KMS-11 (cell line): ENCODE measurements at regions not wholly inside any gene's neighbourhood (a gene's known extent, or its start where the extent isn't known, plus 50 kb on each side); places are given as distances from the start of the nearest gene placed in this dataset.

ENCODE experiments used
- H2AFZ ChIP-seq: fragments of 200-600 bp; sonication (generic); 2 replicates; pipeline ENCODE4 v1.6.1; 2016; ENCODE audit warnings: antibody characterized with exemption, mixed run types, low read depth
- H3K27ac ChIP-seq: fragments of 200-600 bp; sonication (generic); 2 replicates; pipeline ENCODE4 v1.6.1; 2016; ENCODE audit warnings: mild to moderate bottlenecking, mixed run types
- H3K27me3 ChIP-seq: fragments of 200-600 bp; sonication (generic); 2 replicates; pipeline ENCODE4 v1.6.1; 2017; ENCODE audit warnings: mild to moderate bottlenecking, low read depth, mixed run types, moderate library complexity; ENCODE audit not compliant: insufficient read depth
- H3K36me3 ChIP-seq: fragments of 200-600 bp; sonication (generic); 2 replicates; pipeline ENCODE4 v1.6.1; 2017; ENCODE audit warnings: mild to moderate bottlenecking, mixed run types; ENCODE audit not compliant: insufficient read depth
- H3K4me1 ChIP-seq: fragments of 200-600 bp; sonication (generic); 2 replicates; pipeline ENCODE4 v1.6.1; 2016; ENCODE audit warnings: mild to moderate bottlenecking, low read depth, mixed run types; ENCODE audit not compliant: poor library complexity, severe bottlenecking
- H3K4me2 ChIP-seq: fragments of 200-600 bp; sonication (generic); 2 replicates; pipeline ENCODE4 v1.7.0; 2016; ENCODE audit warnings: mild to moderate bottlenecking, mixed run types
- H3K4me3 ChIP-seq: fragments of 200-600 bp; sonication (generic); IDR thresholded peaks from 2 replicates; pipeline ENCODE4 v1.6.1; 2017; ENCODE audit warnings: low read depth, low read length, mixed read lengths; ENCODE audit not compliant: insufficient read depth
- H3K79me2 ChIP-seq: fragments of 200-600 bp; sonication (generic); 2 replicates; pipeline ENCODE4 v1.6.1; 2016; ENCODE audit warnings: low read depth, mixed run types; ENCODE audit not compliant: insufficient read depth
- H3K9ac ChIP-seq: fragments of 200-600 bp; sonication (generic); 2 replicates; pipeline ENCODE4 v1.6.1; 2016; ENCODE audit warnings: mild to moderate bottlenecking, mixed run types
- H4K20me1 ChIP-seq: fragments of 200-600 bp; sonication (generic); 2 replicates; pipeline ENCODE4 v1.6.1; 2016; ENCODE audit warnings: mild to moderate bottlenecking, mixed run types; ENCODE audit not compliant: insufficient read depth
- CTCF ChIP-seq: fragments of 200-600 bp; sonication (generic); conservative IDR thresholded peaks from 2 replicates; pipeline ENCODE4 v1.6.1; 2017; ENCODE audit warnings: low read depth, mild to moderate bottlenecking, antibody characterized with exemption, low read length, moderate library complexity, mixed read lengths

- H3K27me3 ChIP-seq: no peaks in the 10 kb centered on the region
- no peak overlapping the region for H3K27ac ChIP-seq
- TF ChIP-seq CTCF: no peak
- H3K36me3 ChIP-seq: no peaks in the 10 kb centered on the region
- H3K79me2 ChIP-seq: no peaks in the 10 kb centered on the region
- no peaks in the 10 kb centered on the region for H3K4me1 ChIP-seq
- no peak overlapping the region for H3K4me3 ChIP-seq
- H3K9ac ChIP-seq: no peak overlapping the region
- H4K20me1 ChIP-seq: no peaks in the 10 kb centered on the region
- no peak overlapping the region for H2AFZ ChIP-seq
- H3K4me2 ChIP-seq: no peak overlapping the region
Measured at GRCh38 chr6:126174697-126175096, 165.2 kb upstream of the CENPW start.

GRCh38 chr6:126175251-126175650 lies 164.7 kb upstream of the CENPW start:
- H3K27me3 ChIP-seq: no peaks in the 10 kb centered on the region
- no peaks in the 10 kb centered on the region for H4K20me1 ChIP-seq
- no peaks in the 10 kb centered on the region for H3K79me2 ChIP-seq
- no peak overlapping the region for H3K4me3 ChIP-seq
- TF ChIP-seq CTCF: no peak
- no peak overlapping the region for H3K4me2 ChIP-seq
- H3K9ac ChIP-seq: no peak overlapping the region
- no peaks in the 10 kb centered on the region for H3K36me3 ChIP-seq
- H3K27ac ChIP-seq: no peak overlapping the region
- H3K4me1 ChIP-seq: no peaks in the 10 kb centered on the region
- no peak overlapping the region for H2AFZ ChIP-seq

GRCh38 chr6:126176282-126176681 lies 163.6 kb upstream of the CENPW start:
- no peak overlapping the region for H3K27ac ChIP-seq
- H3K9ac ChIP-seq: no peak overlapping the region
- no peaks in the 10 kb centered on the region for H3K36me3 ChIP-seq
- H4K20me1 ChIP-seq: no peaks in the 10 kb centered on the region
- no peaks in the 10 kb centered on the region for H3K4me1 ChIP-seq
- no peak overlapping the region for H3K4me3 ChIP-seq
- no peaks in the 10 kb centered on the region for H3K79me2 ChIP-seq
- H3K27me3 ChIP-seq: no peaks in the 10 kb centered on the region
- no peak overlapping the region for H3K4me2 ChIP-seq
- H2AFZ ChIP-seq: no peak overlapping the region
- TF ChIP-seq CTCF: no peak

- Histone ChIP-seq H3K79me2 (no peaks in the 10 kb centered on the region), H3K4me2 (no peak overlapping the region), H4K20me1 (no peaks in the 10 kb centered on the region), H3K27ac (no peak overlapping the region), H3K36me3 (no peaks in the 10 kb centered on the region), H2AFZ (no peak overlapping the region), H3K4me1 (no peaks in the 10 kb centered on the region), H3K4me3 (no peak overlapping the region), H3K9ac (no peak overlapping the region), H3K27me3 (no peaks in the 10 kb centered on the region)
- no peak for TF ChIP-seq CTCF
Measured at GRCh38 chr6:126180585-126180984, 159.3 kb upstream of the CENPW start.
